ENCODE measurements at regions not wholly inside any gene's neighbourhood (a gene's known extent, or its start where the extent isn't known, plus 50 kb on each side); places are given as distances from the start of the nearest gene placed in this dataset.

- no peak overlapping the region for H3K27ac ChIP-seq
- no peak for TF ChIP-seq CTCF (IDR thresholded peaks at IDR 0.05)
- no peak for TF ChIP-seq ZFX (IDR thresholded peaks at IDR 0.05; ENCODE audit: borderline replicate concordance)
Observed at GRCh38 chr13:21924958-21925357, 254.1 kb downstream of the FGF9 start.

- no peak for TF ChIP-seq CTCF (IDR thresholded peaks at IDR 0.05)
- H3K27ac ChIP-seq = no peak overlapping the region
Observed at GRCh38 chr13:21925720-21926119, 254.8 kb downstream of the FGF9 start.

- TF ChIP-seq CTCF (IDR thresholded peaks at IDR 0.05) (no peak), ZFX (IDR thresholded peaks at IDR 0.05; ENCODE audit: borderline replicate concordance) (no peak)
- H3K27ac ChIP-seq = no peak overlapping the region
Observed at GRCh38 chr13:21929400-21929799, 258.5 kb downstream of the FGF9 start.

GRCh38 chr13:21930536-21930935 is 259.7 kb downstream of the FGF9 start:
- no peak for TF ChIP-seq ZFX (IDR thresholded peaks at IDR 0.05; ENCODE audit: borderline replicate concordance)
- no peak for TF ChIP-seq CTCF (IDR thresholded peaks at IDR 0.05)
- no peak overlapping the region for H3K27ac ChIP-seq

- TF ChIP-seq CTCF (IDR thresholded peaks at IDR 0.05) (no peak), ZFX (IDR thresholded peaks at IDR 0.05; ENCODE audit: borderline replicate concordance) (no peak)
- H3K27ac ChIP-seq = no peak overlapping the region
Observed at GRCh38 chr13:21932578-21932977, 261.7 kb downstream of the FGF9 start.

GRCh38 chr13:21932996-21933395 is 262.1 kb downstream of the FGF9 start:
- no peak for TF ChIP-seq ZFX (IDR thresholded peaks at IDR 0.05; ENCODE audit: borderline replicate concordance)
- no peak for TF ChIP-seq CTCF (IDR thresholded peaks at IDR 0.05)
- no peak overlapping the region for H3K27ac ChIP-seq

- TF ChIP-seq ZFX (IDR thresholded peaks at IDR 0.05; ENCODE audit: borderline replicate concordance) (no peak), CTCF (IDR thresholded peaks at IDR 0.05) (no peak)
- no peak overlapping the region for H3K27ac ChIP-seq
Observed at GRCh38 chr13:21934284-21934683, 263.4 kb downstream of the FGF9 start.

Data from 22Rv1 (cell line).